Immature natural killer cell (primary cell): ENCODE measurements at regions not wholly inside any gene's neighbourhood (a gene's known extent, or its start where the extent isn't known, plus 50 kb on each side); places are given as distances from the start of the nearest gene placed in this dataset.

Experiments used
- DNase-seq, 3 donors: peaks; one replicate each; pipeline ENCODE4 v3.0.0; 2022; ENCODE audit warnings: mixed read lengths in 1 of 3
- H3K27ac Mint-ChIP-seq, 6 donors: one replicate each; pipeline ENCODE4 v1.8.0; 2020; ENCODE audit warnings: mixed read lengths in 6 of 6, mild to moderate bottlenecking in 5 of 6, inconsistent platforms in 4 of 6, moderate library complexity in 3 of 6
- H3K27me3 Mint-ChIP-seq, 3 donors: one replicate each; pipeline ENCODE4 v1.8.0; 2020 to 2021; ENCODE audit warnings: low read depth in 3 of 3, mild to moderate bottlenecking in 3 of 3, mixed read lengths in 3 of 3, moderate library complexity in 3 of 3, inconsistent platforms in 1 of 3
- H3K36me3 Mint-ChIP-seq, 3 donors: one replicate each; pipeline ENCODE4 v1.8.0; 2020; ENCODE audit warnings: mixed read lengths in 3 of 3, inconsistent platforms in 2 of 3, mild to moderate bottlenecking in 2 of 3
- H3K4me1 Mint-ChIP-seq, 2 donors: one replicate each; pipeline ENCODE4 v1.8.0; 2020; ENCODE audit warnings: inconsistent platforms in 2 of 2, mild to moderate bottlenecking in 2 of 2, mixed read lengths in 2 of 2, moderate library complexity in 1 of 2
- H3K4me3 Mint-ChIP-seq, 5 donors: one replicate each; pipeline ENCODE4 v1.8.0; 2020; ENCODE audit warnings: mild to moderate bottlenecking in 5 of 5, mixed read lengths in 5 of 5, inconsistent platforms in 3 of 5, moderate library complexity in 3 of 5
- H3K9me3 Mint-ChIP-seq, 6 donors: one replicate each; pipeline ENCODE4 v1.8.0; 2020; ENCODE audit warnings: mild to moderate bottlenecking in 6 of 6, mixed read lengths in 6 of 6, inconsistent platforms in 4 of 6, moderate library complexity in 3 of 6

DNA sequence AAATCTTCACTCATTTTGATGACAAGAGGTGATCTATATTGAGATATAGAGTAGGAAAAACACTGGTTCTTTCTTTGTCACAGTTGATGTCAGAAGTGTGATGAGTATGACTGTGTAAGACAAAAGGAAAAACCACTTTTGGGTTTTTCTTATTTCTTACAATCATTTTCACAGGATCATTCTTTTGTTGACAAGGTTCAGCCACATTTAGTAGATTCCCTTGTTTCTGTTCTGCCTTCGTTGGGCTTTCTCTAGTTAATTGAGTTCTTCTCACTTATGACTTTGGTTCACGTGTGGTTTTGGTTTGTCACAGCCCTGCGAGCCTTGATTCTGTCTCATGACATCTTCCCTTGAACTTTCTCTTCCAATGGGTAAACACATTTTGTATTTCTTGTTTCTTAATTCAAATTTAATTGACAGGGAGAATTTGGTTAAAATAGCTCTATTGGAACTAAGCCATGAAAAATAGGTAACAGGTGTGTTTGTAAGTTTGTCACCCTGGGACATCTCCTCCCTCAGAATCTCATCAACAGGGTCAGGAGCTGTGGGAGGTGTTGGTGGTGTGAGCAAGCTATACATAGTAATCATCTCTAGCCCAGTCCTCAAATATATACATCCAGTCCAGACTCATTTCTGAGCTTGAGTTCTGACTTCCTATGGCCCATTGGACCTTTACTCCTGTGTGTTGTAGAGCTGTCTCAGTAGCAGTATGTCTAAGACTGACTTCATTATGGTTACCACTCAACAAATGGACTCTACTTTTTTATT lies 255.3 kb downstream of the BMP4 start:
- Mint-ChIP-seq H3K27me3 (peaks cover 0 to 2% (median 0%) of the 10 kb centered on the region in 3 donors), H3K36me3 (peaks cover 0 to 3% (median 0%) of the 10 kb centered on the region in 3 donors), H3K27ac (peak overlapping the region in 1 of 6 donors; percentile 76), H3K4me3 (peak overlapping the region in 1 of 5 donors; percentile 2), H3K9me3 (peaks cover 6 to 42% (median 12%) of the 10 kb centered on the region in 6 donors), H3K4me1 (peaks cover 1 to 21% of the 10 kb centered on the region in 2 donors)
- DNase-seq = peak in 2 of 3 donors; percentile 21 to 45

DNA sequence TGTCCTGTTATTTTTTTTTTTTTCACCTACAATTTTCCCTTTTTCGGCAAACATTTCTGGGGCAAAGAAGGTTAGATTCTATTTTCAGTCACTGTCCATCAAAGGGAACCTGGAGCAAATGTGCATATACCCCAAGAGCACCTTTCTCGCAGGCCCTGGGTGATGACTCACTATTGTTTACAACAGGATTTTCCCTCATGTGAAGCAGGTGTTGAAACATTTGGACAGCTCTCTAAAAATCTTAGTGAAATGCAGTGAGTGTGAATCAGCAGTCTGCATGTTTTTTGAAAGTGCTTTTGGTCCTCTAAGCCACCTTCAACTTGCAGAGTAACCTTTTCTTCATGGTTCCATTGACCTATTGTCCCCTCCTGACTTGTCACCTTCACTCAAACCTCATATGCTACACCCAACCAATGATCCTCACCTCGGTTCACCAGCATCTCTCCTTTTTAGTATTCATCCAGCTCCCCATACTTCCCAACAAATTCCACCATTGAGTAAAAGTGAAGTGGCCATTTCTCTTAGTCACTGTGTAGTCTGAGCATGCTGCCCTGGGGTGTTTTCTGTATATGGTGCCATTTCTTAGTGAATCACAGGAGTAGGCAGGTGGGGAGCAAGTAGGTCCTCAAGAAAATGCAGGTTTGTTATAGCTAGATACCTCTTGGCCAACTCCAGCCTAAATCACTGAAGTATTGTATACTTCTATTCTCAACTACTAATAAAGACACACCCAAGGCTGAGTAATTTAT lies 260.2 kb downstream of the BMP4 start:
- H3K4me1 Mint-ChIP-seq = peaks cover 1 to 17% of the 10 kb centered on the region in 2 donors
- peaks cover 8 to 40% (median 13%) of the 10 kb centered on the region in 6 donors for H3K9me3 Mint-ChIP-seq
- no peak for DNase-seq
- peaks cover 0 to 3% (median 3%) of the 10 kb centered on the region in 3 donors for H3K36me3 Mint-ChIP-seq
- peaks cover 0 to 2% (median 2%) of the 10 kb centered on the region in 3 donors for H3K27me3 Mint-ChIP-seq
- H3K27ac Mint-ChIP-seq = no peak overlapping the region
- H3K4me3 Mint-ChIP-seq = no peak overlapping the region

GRCh38 chr14:53695692-53696214 lies 260.9 kb downstream of the BMP4 start:
- peaks cover 0 to 3% (median 3%) of the 10 kb centered on the region in 3 donors for H3K36me3 Mint-ChIP-seq
- no peak for DNase-seq
- peaks cover 0 to 10% of the 10 kb centered on the region in 2 donors for H3K4me1 Mint-ChIP-seq
- H3K9me3 Mint-ChIP-seq = peaks cover 5 to 38% (median 12%) of the 10 kb centered on the region in 6 donors
- no peak overlapping the region for H3K27ac Mint-ChIP-seq
- peaks cover 0 to 2% (median 2%) of the 10 kb centered on the region in 3 donors for H3K27me3 Mint-ChIP-seq
- no peak overlapping the region for H3K4me3 Mint-ChIP-seq

DNA sequence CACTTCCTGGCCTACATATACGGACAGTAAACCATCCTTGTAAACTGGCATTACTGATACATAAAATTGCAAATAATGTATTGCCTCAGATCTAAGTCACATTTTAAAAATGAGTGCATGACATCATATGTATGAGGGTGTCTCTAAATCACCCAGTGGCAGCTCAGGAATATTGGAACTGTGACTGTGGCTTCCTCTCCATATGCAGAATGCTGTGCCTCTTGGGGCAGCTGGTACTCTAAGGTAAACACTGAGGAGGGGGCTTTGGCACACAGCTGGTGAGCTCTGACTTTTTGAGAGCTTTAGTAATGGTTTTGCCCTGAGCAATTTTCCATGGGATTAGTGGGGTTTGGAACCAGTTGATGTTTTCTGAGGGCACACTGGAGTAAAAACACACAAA lies 263.7 kb downstream of the BMP4 start:
- Mint-ChIP-seq H3K27me3 (peaks cover 0 to 2% (median 2%) of the 10 kb centered on the region in 3 donors), H3K4me3 (no peak overlapping the region), H3K36me3 (peaks cover 0 to 3% (median 0%) of the 10 kb centered on the region in 3 donors), H3K27ac (no peak overlapping the region), H3K4me1 (no peaks in the 10 kb centered on the region), H3K9me3 (peaks cover 4 to 42% (median 12%) of the 10 kb centered on the region in 6 donors)
- DNase-seq = no peak

- H3K27me3 Mint-ChIP-seq = peaks cover 0 to 2% (median 2%) of the 10 kb centered on the region in 3 donors
- peaks cover 2 to 37% (median 10%) of the 10 kb centered on the region in 6 donors for H3K9me3 Mint-ChIP-seq
- H3K4me1 Mint-ChIP-seq = no peaks in the 10 kb centered on the region
- no peak for DNase-seq
- H3K36me3 Mint-ChIP-seq = peaks cover 0 to 3% (median 0%) of the 10 kb centered on the region in 3 donors
- no peak overlapping the region for H3K27ac Mint-ChIP-seq
- H3K4me3 Mint-ChIP-seq = no peak overlapping the region
These were observed 264.2 kb downstream of the BMP4 start for GRCh38 chr14:53692451-53692850.

- H3K4me3 Mint-ChIP-seq = no peak overlapping the region
- DNase-seq = no peak
These were observed 273.4 kb downstream of the BMP4 start for GRCh38 chr14:53683229-53683628.

DNA sequence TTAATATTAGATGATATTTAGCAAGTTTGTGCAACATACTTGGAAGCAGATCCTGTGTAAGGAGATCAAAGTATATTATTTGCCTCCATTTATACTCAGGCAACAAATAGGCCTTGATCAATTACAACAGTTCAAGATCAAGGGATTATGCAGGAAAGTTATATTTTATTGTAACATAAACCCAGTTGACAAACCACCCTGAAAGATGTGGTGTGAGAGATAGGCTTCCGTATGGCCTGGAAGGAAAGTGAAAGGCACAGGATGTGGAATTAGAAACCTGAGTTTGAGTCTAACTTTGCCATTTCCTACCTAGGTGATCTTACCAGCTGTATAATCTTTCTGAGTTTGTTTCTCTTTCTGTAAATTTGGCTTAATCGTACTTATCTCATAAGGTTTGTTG lies 284.1 kb downstream of the BMP4 start:
- H3K36me3 Mint-ChIP-seq = peaks cover 0 to 3% (median 0%) of the 10 kb centered on the region in 3 donors
- no peak overlapping the region for H3K4me3 Mint-ChIP-seq
- no peaks in the 10 kb centered on the region for H3K27me3 Mint-ChIP-seq
- H3K9me3 Mint-ChIP-seq = peaks cover 5 to 21% (median 12%) of the 10 kb centered on the region in 6 donors
- no peaks in the 10 kb centered on the region for H3K4me1 Mint-ChIP-seq
- H3K27ac Mint-ChIP-seq = no peak overlapping the region
- no peak for DNase-seq

More at GRCh38 chr14:53683229-53683628, 273.4 kb downstream of the BMP4 start:
- peaks cover 0 to 2% (median 0%) of the 10 kb centered on the region in 3 donors for H3K27me3 Mint-ChIP-seq
- H3K36me3 Mint-ChIP-seq = no peaks in the 10 kb centered on the region
- H3K9me3 Mint-ChIP-seq = peaks cover 0 to 25% (median 10%) of the 10 kb centered on the region in 6 donors
- H3K27ac Mint-ChIP-seq = no peak overlapping the region
- no peaks in the 10 kb centered on the region for H3K4me1 Mint-ChIP-seq

DNA sequence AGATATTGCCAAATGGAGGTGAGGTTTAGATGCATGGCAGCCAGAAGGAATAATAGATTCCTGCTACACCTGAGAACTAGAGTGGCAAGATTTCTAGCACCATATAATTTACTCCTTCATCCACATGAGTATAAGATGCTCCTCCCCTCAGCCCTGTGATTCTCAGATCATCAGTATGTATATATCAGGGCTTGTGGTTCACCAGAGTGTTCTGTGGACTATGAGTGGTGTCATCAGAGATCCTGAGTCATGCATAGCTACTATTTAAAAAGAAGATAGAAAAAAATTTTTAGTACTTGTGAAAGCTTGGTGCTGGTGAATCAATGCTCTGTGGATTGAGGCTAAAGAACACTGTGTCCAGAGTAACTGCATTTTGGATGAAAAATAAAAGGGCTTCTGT lies 285.9 kb downstream of the BMP4 start:
- H3K4me1 Mint-ChIP-seq = no peaks in the 10 kb centered on the region
- no peak overlapping the region for H3K4me3 Mint-ChIP-seq
- H3K27ac Mint-ChIP-seq = no peak overlapping the region
- H3K27me3 Mint-ChIP-seq = no peaks in the 10 kb centered on the region
- H3K36me3 Mint-ChIP-seq = peaks cover 0 to 3% (median 0%) of the 10 kb centered on the region in 3 donors
- DNase-seq = no peak
- peaks cover 3 to 26% (median 12%) of the 10 kb centered on the region in 6 donors for H3K9me3 Mint-ChIP-seq

DNA sequence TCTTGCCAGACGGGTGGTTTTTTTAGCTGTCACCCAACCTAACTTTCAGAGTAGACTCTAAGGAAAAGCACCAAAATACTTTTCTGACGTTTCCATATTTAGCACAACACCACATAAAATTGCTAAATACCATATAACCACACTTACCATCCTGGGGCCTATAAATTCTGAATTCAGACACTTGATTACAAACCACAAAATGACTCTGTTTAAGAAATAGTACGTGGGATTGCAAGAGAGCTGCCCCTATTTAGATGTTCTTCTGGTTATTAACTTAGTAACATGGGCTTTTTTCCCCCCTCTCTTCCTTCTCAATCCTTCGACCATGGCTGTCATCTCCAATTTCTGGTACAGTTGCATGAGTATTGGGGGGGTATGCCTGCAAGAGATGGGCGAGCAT lies 287.7 kb downstream of the BMP4 start:
- no peak for DNase-seq
- Mint-ChIP-seq H3K36me3 (peaks cover 0 to 3% (median 0%) of the 10 kb centered on the region in 3 donors), H3K4me1 (no peaks in the 10 kb centered on the region), H3K27ac (no peak overlapping the region), H3K27me3 (no peaks in the 10 kb centered on the region), H3K4me3 (no peak overlapping the region), H3K9me3 (peaks cover 4 to 21% (median 6%) of the 10 kb centered on the region in 6 donors)

GRCh38 chr14:53663709-53664108 lies 292.9 kb downstream of the BMP4 start:
- H3K27me3 Mint-ChIP-seq = no peaks in the 10 kb centered on the region
- no peak overlapping the region for H3K27ac Mint-ChIP-seq
- DNase-seq = no peak
- H3K9me3 Mint-ChIP-seq = peaks cover 3 to 39% (median 7%) of the 10 kb centered on the region in 6 donors
- H3K36me3 Mint-ChIP-seq = peaks cover 0 to 6% (median 0%) of the 10 kb centered on the region in 3 donors
- no peak overlapping the region for H3K4me3 Mint-ChIP-seq
- H3K4me1 Mint-ChIP-seq = no peaks in the 10 kb centered on the region

DNA sequence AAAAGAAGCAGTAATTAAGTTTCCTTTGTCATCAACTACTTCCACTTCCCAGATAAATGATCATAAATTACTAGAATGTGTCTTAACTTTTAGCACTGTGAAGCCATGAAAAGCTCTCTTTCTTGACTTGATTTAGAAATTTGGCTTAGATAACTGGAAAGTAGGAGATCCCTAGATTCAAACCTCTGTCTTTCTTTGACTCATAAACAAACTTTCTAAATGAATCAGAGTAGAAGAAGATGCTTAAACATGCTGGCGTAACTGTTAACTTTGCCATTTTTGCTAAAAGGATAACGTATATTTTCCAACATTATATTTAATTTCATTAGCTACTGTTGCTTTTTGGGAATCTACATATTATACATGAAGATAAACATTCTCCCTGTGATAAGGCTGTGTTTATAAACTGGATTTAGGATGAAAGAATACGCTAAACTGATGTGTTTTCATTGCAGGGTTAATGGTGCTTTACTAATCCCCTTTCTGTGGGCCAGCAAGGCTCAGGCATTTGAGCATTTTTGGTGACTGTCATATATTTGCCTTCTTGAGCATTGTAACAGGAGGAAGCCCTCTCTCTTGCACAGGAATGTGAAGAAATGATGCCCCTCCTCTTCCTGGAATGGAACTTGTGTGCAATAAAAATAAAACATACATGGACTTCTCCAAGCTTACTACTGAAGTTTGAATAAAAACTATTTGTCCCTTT lies 301.4 kb downstream of the BMP4 start:
- Mint-ChIP-seq H3K4me3 (no peak overlapping the region), H3K27me3 (peaks cover 0 to 4% (median 1%) of the 10 kb centered on the region in 3 donors), H3K36me3 (peaks cover 0 to 4% (median 0%) of the 10 kb centered on the region in 3 donors), H3K27ac (no peak overlapping the region), H3K4me1 (no peaks in the 10 kb centered on the region), H3K9me3 (peaks cover 0 to 37% (median 6%) of the 10 kb centered on the region in 6 donors)
- no peak for DNase-seq

- H3K9me3 Mint-ChIP-seq = peaks cover 0 to 25% (median 7%) of the 10 kb centered on the region in 6 donors
- DNase-seq = no peak
- no peaks in the 10 kb centered on the region for H3K36me3 Mint-ChIP-seq
- no peaks in the 10 kb centered on the region for H3K4me1 Mint-ChIP-seq
- no peak overlapping the region for H3K4me3 Mint-ChIP-seq
- peaks cover 0 to 2% (median 1%) of the 10 kb centered on the region in 3 donors for H3K27me3 Mint-ChIP-seq
- no peak overlapping the region for H3K27ac Mint-ChIP-seq
These were observed 304.6 kb downstream of the BMP4 start for GRCh38 chr14:53652068-53652467.

- Mint-ChIP-seq H3K27me3 (peaks cover 0 to 2% (median 1%) of the 10 kb centered on the region in 3 donors), H3K9me3 (peaks cover 0 to 19% (median 7%) of the 10 kb centered on the region in 6 donors), H3K36me3 (no peaks in the 10 kb centered on the region), H3K4me3 (no peak overlapping the region), H3K27ac (no peak overlapping the region), H3K4me1 (no peaks in the 10 kb centered on the region)
- no peak for DNase-seq
These were observed 305.4 kb downstream of the BMP4 start for GRCh38 chr14:53651096-53651740.
